Epithelial cell of proximal tubule (primary cell): ENCODE measurements at regions not wholly inside any gene's neighbourhood (a gene's known extent, or its start where the extent isn't known, plus 50 kb on each side); places are given as distances from the start of the nearest gene placed in this dataset.

Experiments
- DNase-seq: peaks from one replicate; pipeline ENCODE4 v3.0.0-alpha.2; 2011; ENCODE audit warnings: low read depth
- H3K4me3 ChIP-seq: 2 replicates; pipeline ENCODE4 v1.5.1; 2011; ENCODE audit warnings: low read depth, mild to moderate bottlenecking, low read length
- CTCF ChIP-seq: conservative IDR thresholded peaks from 2 replicates; pipeline ENCODE4 v1.5.1; 2012; ENCODE audit warnings: low read depth, mild to moderate bottlenecking, low read length

- no peak for DNase-seq
- no peak for TF ChIP-seq CTCF
- no peak overlapping the region for H3K4me3 ChIP-seq
Observed at GRCh38 chr6:149265945-149266344, 51.6 kb upstream of the TAB2 start.

DNA sequence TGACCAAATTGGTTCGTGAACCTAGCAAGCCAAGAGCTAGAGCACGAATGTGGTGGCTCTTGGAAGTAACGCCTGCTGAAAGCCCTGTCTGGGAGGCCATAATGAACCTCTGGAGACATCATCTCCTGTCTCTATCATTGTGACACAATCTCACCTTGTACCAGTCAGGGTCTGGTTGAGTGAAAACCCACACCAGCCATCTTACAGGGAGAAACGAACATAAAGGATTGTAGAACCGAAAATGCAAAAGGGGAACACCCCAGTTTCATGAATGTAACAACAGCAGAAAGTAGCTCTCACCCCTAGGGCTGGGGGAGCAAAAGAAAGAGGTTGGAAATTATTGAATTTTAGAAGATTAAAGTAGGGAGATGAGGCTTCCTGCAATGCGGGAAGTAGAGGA, 50.9 kb upstream of the TAB2 start:
- no peak for DNase-seq
- no peak for TF ChIP-seq CTCF
- no peak overlapping the region for H3K4me3 ChIP-seq

DNA sequence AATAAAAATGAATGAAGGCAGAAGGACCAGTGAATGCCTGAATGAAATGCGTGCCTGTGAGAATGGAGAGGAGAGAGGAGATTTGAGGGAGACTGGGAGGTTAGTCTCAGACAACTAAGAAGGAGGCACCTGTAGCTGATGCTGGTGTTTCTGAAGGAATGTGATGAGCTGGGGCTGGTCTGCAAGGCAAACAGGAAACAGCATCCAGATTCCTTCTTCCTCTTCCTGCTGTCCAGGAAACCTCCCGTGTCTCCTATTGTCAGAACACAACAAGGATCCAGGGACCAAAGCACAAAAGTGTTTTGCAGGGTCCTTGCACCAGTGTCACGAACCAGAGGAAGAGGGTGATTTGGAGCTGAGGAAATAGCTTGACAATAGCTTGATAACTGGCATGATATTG, 50.4 kb upstream of the TAB2 start:
- TF ChIP-seq CTCF = no peak
- DNase-seq = no peak

GRCh38 chr6:149267513-149268043, 49.9 kb upstream of the TAB2 start:
- no peak overlapping the region for H3K4me3 ChIP-seq
- no peak for DNase-seq
- TF ChIP-seq CTCF = no peak

More for the DNA sequence above, 50.4 kb upstream of the TAB2 start:
- H3K4me3 ChIP-seq = no peak overlapping the region
